ENCODE measurements at regions not wholly inside any gene's neighbourhood (a gene's known extent, or its start where the extent isn't known, plus 50 kb on each side); places are given as distances from the start of the nearest gene placed in this dataset.

DNA sequence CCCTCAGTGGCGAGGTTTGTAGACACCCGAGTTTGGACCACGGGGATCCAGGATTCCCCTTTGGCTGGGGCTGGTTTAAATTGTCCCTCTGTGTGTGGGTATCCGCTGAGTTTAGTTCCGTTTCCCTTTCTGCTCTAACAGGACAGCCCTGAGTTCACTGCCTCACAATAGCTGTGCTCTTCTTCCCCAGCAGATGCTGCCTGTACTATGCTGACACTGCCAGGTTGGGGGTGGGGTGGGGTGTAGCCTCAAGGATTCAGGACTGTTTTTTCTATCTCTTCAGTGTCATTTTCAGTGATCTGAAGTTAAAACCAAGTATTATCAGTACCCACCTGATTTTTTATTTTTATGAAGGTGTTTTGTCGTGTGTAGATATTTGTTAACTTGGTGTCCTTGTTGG lies 655.0 kb downstream of the COL12A1 start:
- TF ChIP-seq, protein P1, sequence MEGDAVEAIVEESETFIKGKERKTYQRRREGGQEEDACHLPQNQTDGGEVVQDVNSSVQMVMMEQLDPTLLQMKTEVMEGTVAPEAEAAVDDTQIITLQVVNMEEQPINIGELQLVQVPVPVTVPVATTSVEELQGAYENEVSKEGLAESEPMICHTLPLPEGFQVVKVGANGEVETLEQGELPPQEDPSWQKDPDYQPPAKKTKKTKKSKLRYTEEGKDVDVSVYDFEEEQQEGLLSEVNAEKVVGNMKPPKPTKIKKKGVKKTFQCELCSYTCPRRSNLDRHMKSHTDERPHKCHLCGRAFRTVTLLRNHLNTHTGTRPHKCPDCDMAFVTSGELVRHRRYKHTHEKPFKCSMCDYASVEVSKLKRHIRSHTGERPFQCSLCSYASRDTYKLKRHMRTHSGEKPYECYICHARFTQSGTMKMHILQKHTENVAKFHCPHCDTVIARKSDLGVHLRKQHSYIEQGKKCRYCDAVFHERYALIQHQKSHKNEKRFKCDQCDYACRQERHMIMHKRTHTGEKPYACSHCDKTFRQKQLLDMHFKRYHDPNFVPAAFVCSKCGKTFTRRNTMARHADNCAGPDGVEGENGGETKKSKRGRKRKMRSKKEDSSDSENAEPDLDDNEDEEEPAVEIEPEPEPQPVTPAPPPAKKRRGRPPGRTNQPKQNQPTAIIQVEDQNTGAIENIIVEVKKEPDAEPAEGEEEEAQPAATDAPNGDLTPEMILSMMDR (IDR thresholded peaks at IDR 0.05; ENCODE audit: low read depth, low read length, poor library complexity, severe bottlenecking) = no peak
- TF ChIP-seq EZH2phosphoT487 (IDR thresholded peaks at IDR 0.05; ENCODE audit: borderline replicate concordance, low read length) = no peak
